SK-N-SH (cell line): ENCODE measurements at regions not wholly inside any gene's neighbourhood (a gene's known extent, or its start where the extent isn't known, plus 50 kb on each side); places are given as distances from the start of the nearest gene placed in this dataset.

ENCODE experiments used
- CTCF ChIP-seq: fragments of 200-600 bp; sonication (generic); IDR thresholded peaks from 2 replicates; pipeline ENCODE4 v1.6.1; 2017; ENCODE audit warnings: antibody characterized with exemption, mild to moderate bottlenecking, moderate library complexity
- ELF1 ChIP-seq: IDR thresholded peaks from 2 replicates; pipeline ENCODE4 v1.4.0; 2012
- FOSL2 ChIP-seq: IDR thresholded peaks from 2 replicates; pipeline ENCODE4 v1.4.0; 2012; ENCODE audit warnings: low read depth, mild to moderate bottlenecking, moderate library complexity, borderline replicate concordance
- MXI1 ChIP-seq: IDR thresholded peaks from 2 replicates; pipeline ENCODE4 v1.6.1; 2012; ENCODE audit warnings: mild to moderate bottlenecking, low read depth, low read length, improper control_type of control experiment
- RAD21 ChIP-seq: IDR thresholded peaks from 2 replicates; pipeline ENCODE4 v1.6.1; 2012; ENCODE audit warnings: mild to moderate bottlenecking, low read length
- RCOR1 ChIP-seq: fragments of 150-350 bp; IDR thresholded peaks from 2 replicates; pipeline ENCODE4 v1.6.1; 2017; ENCODE audit warnings: antibody characterized with exemption, low read length
- TCF12 ChIP-seq: IDR thresholded peaks from 2 replicates; pipeline ENCODE4 v1.4.0; 2012
- TEAD4 ChIP-seq: IDR thresholded peaks from 2 replicates; pipeline ENCODE4 v1.4.0; 2012; ENCODE audit warnings: mild to moderate bottlenecking, borderline replicate concordance; ENCODE audit not compliant: insufficient read depth
- TF ChIP-seq, protein P1 (sequence below): fragments of 150-350 bp; IDR thresholded peaks from 2 replicates; pipeline ENCODE4 v1.6.1; 2017; ENCODE audit warnings: antibody characterized with exemption, low read length, low read depth, borderline replicate concordance

- no peak for TF ChIP-seq TCF12
- no peak for TF ChIP-seq RCOR1
- no peak for TF ChIP-seq CTCF
- no peak for TF ChIP-seq TEAD4
- no peak for TF ChIP-seq ELF1
- TF ChIP-seq FOSL2, result no peak
- no peak for TF ChIP-seq RAD21
- no peak for TF ChIP-seq MXI1
- TF ChIP-seq, protein P1, sequence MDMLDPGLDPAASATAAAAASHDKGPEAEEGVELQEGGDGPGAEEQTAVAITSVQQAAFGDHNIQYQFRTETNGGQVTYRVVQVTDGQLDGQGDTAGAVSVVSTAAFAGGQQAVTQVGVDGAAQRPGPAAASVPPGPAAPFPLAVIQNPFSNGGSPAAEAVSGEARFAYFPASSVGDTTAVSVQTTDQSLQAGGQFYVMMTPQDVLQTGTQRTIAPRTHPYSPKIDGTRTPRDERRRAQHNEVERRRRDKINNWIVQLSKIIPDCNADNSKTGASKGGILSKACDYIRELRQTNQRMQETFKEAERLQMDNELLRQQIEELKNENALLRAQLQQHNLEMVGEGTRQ, result no peak
Measured at GRCh38 chr1:4124631-4125145, 224.6 kb upstream of the C1orf174 start.
